Hepatocyte (in vitro differentiated cells): ENCODE measurements at regions not wholly inside any gene's neighbourhood (a gene's known extent, or its start where the extent isn't known, plus 50 kb on each side); places are given as distances from the start of the nearest gene placed in this dataset.

Experiments
- EZH2 ChIP-seq: fragments of 200-600 bp; sonication (generic); IDR thresholded peaks from 2 replicates; pipeline ENCODE4 v1.6.1; 2016; ENCODE audit warnings: antibody characterized with exemption, mild to moderate bottlenecking, borderline replicate concordance
- EZH2phosphoT487 ChIP-seq: fragments of 200-600 bp; sonication (generic); IDR thresholded peaks from one replicate; pipeline ENCODE4 v1.6.1; 2018; ENCODE audit warnings: antibody characterized with exemption, mild to moderate bottlenecking, low read depth, moderate library complexity; ENCODE audit not compliant: unreplicated experiment, severe bottlenecking
- TF ChIP-seq, protein P1 (sequence below): fragments of 200-600 bp; sonication (generic); IDR thresholded peaks from 2 replicates; pipeline ENCODE4 v1.5.1; 2016; ENCODE audit warnings: antibody characterized with exemption, mild to moderate bottlenecking; ENCODE audit not compliant: poor library complexity

GRCh38 chr20:48358176-48359054 is 469.4 kb downstream of the PREX1 start:
- TF ChIP-seq, protein P1, sequence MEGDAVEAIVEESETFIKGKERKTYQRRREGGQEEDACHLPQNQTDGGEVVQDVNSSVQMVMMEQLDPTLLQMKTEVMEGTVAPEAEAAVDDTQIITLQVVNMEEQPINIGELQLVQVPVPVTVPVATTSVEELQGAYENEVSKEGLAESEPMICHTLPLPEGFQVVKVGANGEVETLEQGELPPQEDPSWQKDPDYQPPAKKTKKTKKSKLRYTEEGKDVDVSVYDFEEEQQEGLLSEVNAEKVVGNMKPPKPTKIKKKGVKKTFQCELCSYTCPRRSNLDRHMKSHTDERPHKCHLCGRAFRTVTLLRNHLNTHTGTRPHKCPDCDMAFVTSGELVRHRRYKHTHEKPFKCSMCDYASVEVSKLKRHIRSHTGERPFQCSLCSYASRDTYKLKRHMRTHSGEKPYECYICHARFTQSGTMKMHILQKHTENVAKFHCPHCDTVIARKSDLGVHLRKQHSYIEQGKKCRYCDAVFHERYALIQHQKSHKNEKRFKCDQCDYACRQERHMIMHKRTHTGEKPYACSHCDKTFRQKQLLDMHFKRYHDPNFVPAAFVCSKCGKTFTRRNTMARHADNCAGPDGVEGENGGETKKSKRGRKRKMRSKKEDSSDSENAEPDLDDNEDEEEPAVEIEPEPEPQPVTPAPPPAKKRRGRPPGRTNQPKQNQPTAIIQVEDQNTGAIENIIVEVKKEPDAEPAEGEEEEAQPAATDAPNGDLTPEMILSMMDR, result no peak
- TF ChIP-seq EZH2 (no peak), EZH2phosphoT487 (no peak)
